ENCODE measurements at regions not wholly inside any gene's neighbourhood (a gene's known extent, or its start where the extent isn't known, plus 50 kb on each side); places are given as distances from the start of the nearest gene placed in this dataset.

GRCh38 chr11:121722431-121723245 lies 269.9 kb upstream of the SORL1-AS1 start (continued):
- TF ChIP-seq ARID5B (CRISPR knock-in tag; IDR thresholded peaks at IDR 0.05) = peak; percentile 84
- no peak for TF ChIP-seq MAF1 (CRISPR knock-in tag; IDR thresholded peaks at IDR 0.05; ENCODE audit: borderline replicate concordance)
- peak; percentile 90 for TF ChIP-seq SOX5 (CRISPR knock-in tag; IDR thresholded peaks at IDR 0.05; ENCODE audit: borderline replicate concordance)
- no peak for TF ChIP-seq ZNF138 (CRISPR knock-in tag; IDR thresholded peaks at IDR 0.05; ENCODE audit: low read depth)
- TF ChIP-seq ZBTB38 (CRISPR knock-in tag; IDR thresholded peaks at IDR 0.05) = peak; percentile 70
- no peak for TF ChIP-seq SNAI1 (CRISPR knock-in tag; IDR thresholded peaks at IDR 0.05; ENCODE audit: borderline replicate concordance)
- TF ChIP-seq ZNF749 (CRISPR knock-in tag; IDR thresholded peaks at IDR 0.05; ENCODE audit: borderline replicate concordance) = peak; percentile 94
- TF ChIP-seq ZNF709 (CRISPR knock-in tag; IDR thresholded peaks at IDR 0.05) = peak; percentile 87
- TF ChIP-seq SNRNP70 (IDR thresholded peaks at IDR 0.05; ENCODE audit: low read depth, low read length) = no peak
- TF ChIP-seq FUBP1 (CRISPR knock-in tag; IDR thresholded peaks at IDR 0.05; ENCODE audit: borderline replicate concordance) = no peak
- TF ChIP-seq STAT5B (CRISPR knock-in tag; IDR thresholded peaks at IDR 0.05) = peak; percentile 49; the same call in 1 of the 2 replicates
- no peak for TF ChIP-seq TMF1 (CRISPR knock-in tag; IDR thresholded peaks at IDR 0.05; ENCODE audit: low read depth)
- no peak for TF ChIP-seq TIGD3 (CRISPR knock-in tag; IDR thresholded peaks at IDR 0.05; ENCODE audit: borderline replicate concordance)
- TF ChIP-seq ZFP90 (CRISPR knock-in tag; IDR thresholded peaks at IDR 0.05; ENCODE audit: borderline replicate concordance) = peak; percentile 60; the same call in 1 of the 2 replicates
- no peak for TF ChIP-seq ZSCAN22 (CRISPR knock-in tag; IDR thresholded peaks at IDR 0.05)
- TF ChIP-seq SKI (IDR thresholded peaks at IDR 0.05; ENCODE audit: partially characterized antibody) = no peak
- TF ChIP-seq SRSF4 (IDR thresholded peaks at IDR 0.05; ENCODE audit: low read depth, low read length, poor library complexity, severe bottlenecking) = no peak
- no peak for TF ChIP-seq ZNF567 (CRISPR knock-in tag; IDR thresholded peaks at IDR 0.05; ENCODE audit: borderline replicate concordance)
- TF ChIP-seq ZMAT3 (CRISPR knock-in tag; conservative IDR thresholded peaks at IDR 0.05) = peak; percentile 83; the same call in 1 of the 2 replicates
- peak; percentile 80 for TF ChIP-seq ZNF12 (CRISPR knock-in tag; IDR thresholded peaks at IDR 0.05)
- TF ChIP-seq ZNF674 (CRISPR knock-in tag; IDR thresholded peaks at IDR 0.05; ENCODE audit: low read depth) = no peak
- no peak for TF ChIP-seq RELA (CRISPR knock-in tag; IDR thresholded peaks at IDR 0.05)
- no peak for TF ChIP-seq HNRNPK (IDR thresholded peaks at IDR 0.05; ENCODE audit: low read depth, low read length, poor library complexity, severe bottlenecking)

Measured in HepG2 (cell line).